GM23338 (cell line): ENCODE measurements at regions not wholly inside any gene's neighbourhood (a gene's known extent, or its start where the extent isn't known, plus 50 kb on each side); places are given as distances from the start of the nearest gene placed in this dataset.

Experiments used
- ATAC-seq: fragments of 200-7000 bp; cut with Tn5 transposase; 3 replicates; pipeline ENCODE4 v1.9.1; 2020
- DNase-seq: peaks from one replicate; pipeline ENCODE4 v3.0.0-alpha.2; 2015; ENCODE audit warnings: low spot score
- H2AFZ ChIP-seq: fragments of 200-600 bp; sonication (generic); 2 replicates; pipeline ENCODE4 v1.8.0; 2016; ENCODE audit warnings: antibody characterized with exemption, mild to moderate bottlenecking, moderate library complexity
- H3F3A ChIP-seq: fragments of 200-600 bp; sonication (generic); replicated peaks from 2 replicates; pipeline ENCODE4 v1.8.0; 2017; ENCODE audit warnings: antibody characterized with exemption, mixed run types, low read depth
- H3K27ac ChIP-seq: fragments of 200-600 bp; sonication (generic); 2 replicates; pipeline ENCODE4 v1.6.1; 2016; ENCODE audit warnings: low read depth
- H3K27me3 ChIP-seq: fragments of 200-600 bp; sonication (generic); 2 replicates; pipeline ENCODE4 v1.8.0; 2016; ENCODE audit warnings: mild to moderate bottlenecking, mixed run types, moderate library complexity; ENCODE audit not compliant: insufficient read depth
- H3K36me3 ChIP-seq: fragments of 200-600 bp; sonication (generic); 2 replicates; pipeline ENCODE4 v1.8.0; 2016; ENCODE audit warnings: mild to moderate bottlenecking; ENCODE audit not compliant: insufficient read depth
- H3K4me1 ChIP-seq: fragments of 200-600 bp; sonication (generic); 2 replicates; pipeline ENCODE4 v1.8.0; 2016; ENCODE audit warnings: mild to moderate bottlenecking, moderate library complexity; ENCODE audit not compliant: insufficient read depth
- H3K4me2 ChIP-seq: fragments of 200-600 bp; sonication (generic); 2 replicates; pipeline ENCODE4 v1.7.1; 2017; ENCODE audit warnings: mixed run types
- H3K4me3 ChIP-seq: fragments of 200-600 bp; sonication (generic); 2 replicates; pipeline ENCODE4 v1.6.1; 2016; ENCODE audit warnings: mixed run types
- H3K79me2 ChIP-seq: fragments of 200-600 bp; sonication (generic); replicated peaks from 2 replicates; pipeline ENCODE4 v1.8.0; 2017; ENCODE audit warnings: mild to moderate bottlenecking; ENCODE audit not compliant: insufficient read depth
- H3K9me2 ChIP-seq: fragments of 200-600 bp; sonication (generic); 2 replicates; pipeline ENCODE4 v1.8.0; 2017; ENCODE audit not compliant: insufficient read depth
- H4K20me1 ChIP-seq: fragments of 200-600 bp; sonication (generic); replicated peaks from 2 replicates; pipeline ENCODE4 v1.8.0; 2017; ENCODE audit warnings: mild to moderate bottlenecking; ENCODE audit not compliant: insufficient read depth
- H3K27ac Mint-ChIP-seq: 2 replicates; pipeline ENCODE4 v1.8.0; 2020; ENCODE audit warnings: inconsistent platforms, mild to moderate bottlenecking, moderate library complexity, mixed read lengths
- H3K27me3 Mint-ChIP-seq: 3 replicates; pipeline ENCODE4 v1.8.0; 2022; ENCODE audit warnings: low read depth, mild to moderate bottlenecking, moderate library complexity, mixed read lengths, inconsistent platforms; ENCODE audit not compliant: insufficient read depth, poor library complexity
- H3K36me3 Mint-ChIP-seq: 3 replicates; pipeline ENCODE4 v1.8.0; 2021; ENCODE audit warnings: low read depth, mild to moderate bottlenecking, inconsistent platforms, moderate library complexity, mixed read lengths
- H3K4me1 Mint-ChIP-seq: 3 replicates; pipeline ENCODE4 v1.8.0; 2020; ENCODE audit warnings: mild to moderate bottlenecking, inconsistent platforms, mixed read lengths
- H3K4me3 Mint-ChIP-seq: 3 replicates; pipeline ENCODE4 v1.8.0; 2021; ENCODE audit warnings: moderate library complexity, mild to moderate bottlenecking, inconsistent platforms, mixed read lengths
- H3K9me3 Mint-ChIP-seq: 3 replicates; pipeline ENCODE4 v1.8.0; 2020; ENCODE audit warnings: moderate library complexity, mild to moderate bottlenecking, inconsistent platforms, mixed read lengths
- CREB1 ChIP-seq: fragments of 250-450 bp; sonication (Bioruptor Pico); IDR thresholded peaks from 2 replicates; pipeline ENCODE4 v1.5.0; 2020; ENCODE audit warnings: low read depth, mild to moderate bottlenecking, moderate library complexity
- CTCF ChIP-seq, 2 experiments: fragments of 200-600 bp in 1 of 2; sonication (generic) in 1 of 2; conservative IDR thresholded peaks; 2 replicates each; pipeline versions ENCODE4 v1.5.1 to v1.6.1; 2016 to 2017; ENCODE audit warnings: antibody characterized with exemption in 2 of 2, low read depth in 2 of 2, mild to moderate bottlenecking in 2 of 2, moderate library complexity in 1 of 2
- ETS1 ChIP-seq: IDR thresholded peaks from 2 replicates; pipeline ENCODE4 v1.6.1; 2016; ENCODE audit warnings: antibody characterized with exemption
- EZH2 ChIP-seq: fragments of 200-600 bp; sonication (generic); IDR thresholded peaks from one replicate; pipeline ENCODE4 v1.8.0; 2017; ENCODE audit warnings: antibody characterized with exemption, mild to moderate bottlenecking, low read depth; ENCODE audit not compliant: unreplicated experiment
- JUNB ChIP-seq: IDR thresholded peaks from one replicate; pipeline ENCODE4 v1.6.1; 2016; ENCODE audit warnings: antibody characterized with exemption; ENCODE audit not compliant: unreplicated experiment
- NANOG ChIP-seq: IDR thresholded peaks from 2 replicates; pipeline ENCODE4 v1.6.1; 2016; ENCODE audit warnings: antibody characterized with exemption, borderline replicate concordance
- POLR2AphosphoS5 ChIP-seq: IDR thresholded peaks from 2 replicates; pipeline ENCODE4 v1.6.1; 2016; ENCODE audit warnings: antibody characterized with exemption, low read depth
- REST ChIP-seq: IDR thresholded peaks from one replicate; pipeline ENCODE4 v1.6.1; 2018; ENCODE audit warnings: antibody characterized with exemption; ENCODE audit not compliant: unreplicated experiment
- STAT1 ChIP-seq: IDR thresholded peaks from one replicate; pipeline ENCODE4 v1.6.1; 2016; ENCODE audit warnings: antibody characterized with exemption; ENCODE audit not compliant: unreplicated experiment
- ZNF114 ChIP-seq: fragments of 250-450 bp; sonication (Bioruptor Pico); IDR thresholded peaks from 2 replicates; pipeline ENCODE4 v1.5.0; 2020; ENCODE audit warnings: mild to moderate bottlenecking, moderate library complexity
- ZNF331 ChIP-seq: fragments of 250-450 bp; sonication (Bioruptor Pico); IDR thresholded peaks from 2 replicates; pipeline ENCODE4 v1.5.0; 2020; ENCODE audit warnings: low read depth, mild to moderate bottlenecking, moderate library complexity
- ZNF462 ChIP-seq: fragments of 250-450 bp; sonication (Bioruptor Pico); IDR thresholded peaks from 2 replicates; pipeline ENCODE4 v1.5.0; 2020; ENCODE audit warnings: mild to moderate bottlenecking, moderate library complexity

DNA sequence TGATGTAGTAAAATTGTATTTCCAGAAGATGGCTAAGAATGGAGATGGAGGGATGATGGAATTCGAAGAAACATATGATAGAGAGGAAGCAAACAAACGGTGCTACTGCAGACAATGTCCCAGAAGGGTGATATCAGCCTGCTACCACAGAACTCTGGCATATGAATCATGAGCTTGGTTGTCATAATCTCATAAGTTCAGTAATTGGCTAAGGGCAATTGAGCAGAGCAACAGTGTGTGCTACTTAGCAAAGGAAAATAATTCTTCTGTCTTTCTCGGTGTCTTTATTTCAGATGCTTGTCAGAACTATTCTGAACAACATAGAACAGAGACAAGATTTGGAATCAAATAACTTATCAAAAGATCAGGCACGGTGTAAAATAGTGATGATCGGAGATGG lies 407.3 kb downstream of the GBE1 start:
- peaks cover 3% of the 10 kb centered on the region for H3K27me3 Mint-ChIP-seq
- Histone ChIP-seq H2AFZ (no peak overlapping the region), H3K36me3 (no peaks in the 10 kb centered on the region), H3K4me1 (no peaks in the 10 kb centered on the region), H4K20me1 (no peaks in the 10 kb centered on the region), H3K4me2 (no peak overlapping the region), H3K27ac (no peak overlapping the region), H3K79me2 (no peaks in the 10 kb centered on the region), H3F3A (no peaks in the 10 kb centered on the region), H3K27me3 (no peaks in the 10 kb centered on the region), H3K9me2 (no peaks in the 10 kb centered on the region; the same call in 1 of the 2 replicates), H3K4me3 (no peak overlapping the region)
- no peak for ATAC-seq
- peaks cover 18% of the 10 kb centered on the region for H3K9me3 Mint-ChIP-seq
- H3K27ac Mint-ChIP-seq: no peak overlapping the region
- DNase-seq: no peak
- peaks cover 15% of the 10 kb centered on the region for H3K36me3 Mint-ChIP-seq
- H3K4me1 Mint-ChIP-seq: no peaks in the 10 kb centered on the region
- no peak overlapping the region for H3K4me3 Mint-ChIP-seq
- no peak for TF ChIP-seq CTCF (conservative IDR thresholded peaks at IDR 0.05; ENCODE audit: low read depth in 2 of 2)
- no peak for TF ChIP-seq STAT1
- TF ChIP-seq ZNF331 (CRISPR knock-in tag): no peak
- TF ChIP-seq ZNF462 (CRISPR knock-in tag): no peak
- no peak for TF ChIP-seq EZH2
- no peak for TF ChIP-seq ZNF114 (CRISPR knock-in tag)
- no peak for TF ChIP-seq ETS1
- TF ChIP-seq POLR2AphosphoS5: no peak
- TF ChIP-seq NANOG: no peak
- no peak for TF ChIP-seq JUNB
- no peak for TF ChIP-seq CREB1 (CRISPR knock-in tag)
- TF ChIP-seq REST: no peak
